ENCODE measurements at regions not wholly inside any gene's neighbourhood (a gene's known extent, or its start where the extent isn't known, plus 50 kb on each side); places are given as distances from the start of the nearest gene placed in this dataset.

- TF ChIP-seq POLR2A (IDR thresholded peaks at IDR 0.05): no peak
- no peaks in the 10 kb centered on the region for H3K9me3 ChIP-seq
- H3K36me3 ChIP-seq: no peaks in the 10 kb centered on the region
- no peak for DNase-seq
- H3K27me3 ChIP-seq: no peaks in the 10 kb centered on the region
- H3K4me1 ChIP-seq: no peaks in the 10 kb centered on the region
- no peak overlapping the region for H3K27ac ChIP-seq
- intact Hi-C loops (cut with DNase I; ENCODE audit: low total_unique reads): no loop called here
- no peak overlapping the region for H3K4me3 ChIP-seq
Measured at GRCh38 chr5:125134216-125135081, 388.0 kb upstream of the ZNF608 start.

- DNase-seq: no peak
- Histone ChIP-seq H3K27me3 (no peaks in the 10 kb centered on the region), H3K27ac (no peak overlapping the region), H3K4me3 (no peak overlapping the region), H3K9me3 (no peaks in the 10 kb centered on the region), H3K36me3 (no peaks in the 10 kb centered on the region), H3K4me1 (no peaks in the 10 kb centered on the region)
- TF ChIP-seq CTCF (IDR thresholded peaks at IDR 0.05) (no peak), POLR2A (IDR thresholded peaks at IDR 0.05) (no peak)
- intact Hi-C loops (cut with DNase I; ENCODE audit: low total_unique reads): no loop called here
Measured at GRCh38 chr5:125137535-125137934, 391.1 kb upstream of the ZNF608 start.

- no peak overlapping the region for H3K27ac ChIP-seq
- no peaks in the 10 kb centered on the region for H3K36me3 ChIP-seq
- no peak overlapping the region for H3K4me3 ChIP-seq
- intact Hi-C loops (cut with DNase I; ENCODE audit: low total_unique reads): no loop called here
- H3K27me3 ChIP-seq: no peaks in the 10 kb centered on the region
- no peaks in the 10 kb centered on the region for H3K4me1 ChIP-seq
- TF ChIP-seq CTCF (IDR thresholded peaks at IDR 0.05): no peak
- TF ChIP-seq POLR2A (IDR thresholded peaks at IDR 0.05): no peak
- DNase-seq: no peak
- no peaks in the 10 kb centered on the region for H3K9me3 ChIP-seq
Measured at GRCh38 chr5:125138266-125138665, 391.8 kb upstream of the ZNF608 start.

GRCh38 chr5:125139590-125139989, 393.2 kb upstream of the ZNF608 start:
- intact Hi-C loops (cut with DNase I; ENCODE audit: low total_unique reads): no loop called here
- H3K4me1 ChIP-seq: no peaks in the 10 kb centered on the region
- H3K27ac ChIP-seq: no peak overlapping the region
- no peaks in the 10 kb centered on the region for H3K36me3 ChIP-seq
- no peak overlapping the region for H3K4me3 ChIP-seq
- no peak for DNase-seq
- no peaks in the 10 kb centered on the region for H3K27me3 ChIP-seq
- no peaks in the 10 kb centered on the region for H3K9me3 ChIP-seq
- TF ChIP-seq POLR2A (IDR thresholded peaks at IDR 0.05) (no peak), CTCF (IDR thresholded peaks at IDR 0.05) (no peak)

- TF ChIP-seq POLR2A (IDR thresholded peaks at IDR 0.05) (no peak), CTCF (IDR thresholded peaks at IDR 0.05) (no peak)
- no peaks in the 10 kb centered on the region for H3K27me3 ChIP-seq
- DNase-seq: no peak
Measured at GRCh38 chr5:125140220-125140619, 393.8 kb upstream of the ZNF608 start.

More at GRCh38 chr5:125140220-125140619, 393.8 kb upstream of the ZNF608 start:
- Histone ChIP-seq H3K4me3 (no peak overlapping the region), H3K4me1 (no peaks in the 10 kb centered on the region), H3K27ac (no peak overlapping the region), H3K36me3 (no peaks in the 10 kb centered on the region), H3K9me3 (no peaks in the 10 kb centered on the region)
- intact Hi-C loops (cut with DNase I; ENCODE audit: low total_unique reads): no loop called here
